ENCODE measurements at regions not wholly inside any gene's neighbourhood (a gene's known extent, or its start where the extent isn't known, plus 50 kb on each side); places are given as distances from the start of the nearest gene placed in this dataset.
"Not testable (repeated sequence)": the region's sequence is repeated elsewhere in the genome, so short reads cannot be mapped to it uniquely, and the experiment has no call there.

- DNase-seq (ENCODE audit: low read depth in 2 of 2): no peak
Observed at GRCh38 chr2:242004223-242004901, 134.8 kb downstream of the RTP5 start.

GRCh38 chr2:242004902-242005230 lies 135.3 kb downstream of the RTP5 start:
- DNase-seq (ENCODE audit: low read depth in 2 of 2): no peak

GRCh38 chr2:242006091-242006634 lies 136.6 kb downstream of the RTP5 start:
- not testable (repeated sequence) for DNase-seq (ENCODE audit: low read depth in 2 of 2)

GRCh38 chr2:242008908-242009307 lies 139.4 kb downstream of the RTP5 start:
- not testable (repeated sequence) for DNase-seq (ENCODE audit: low read depth in 2 of 2)

- not testable (repeated sequence) for DNase-seq (ENCODE audit: low read depth in 2 of 2)
Observed at GRCh38 chr2:242009846-242010245, 140.3 kb downstream of the RTP5 start.

- DNase-seq (ENCODE audit: low read depth in 2 of 2): not testable (repeated sequence)
Observed at GRCh38 chr2:242010252-242011166, 141.0 kb downstream of the RTP5 start.

- DNase-seq (ENCODE audit: low read depth in 2 of 2): no peak
Observed at GRCh38 chr2:242011167-242011513, 141.6 kb downstream of the RTP5 start.

- DNase-seq (ENCODE audit: low read depth in 2 of 2): no peak
Observed at GRCh38 chr2:242011516-242011915, 142.0 kb downstream of the RTP5 start.

- DNase-seq (ENCODE audit: low read depth in 2 of 2): no peak
Observed at GRCh38 chr2:242011991-242012764, 142.6 kb downstream of the RTP5 start.

- DNase-seq (ENCODE audit: low read depth in 2 of 2): no peak
Observed at GRCh38 chr2:242012956-242013764, 143.6 kb downstream of the RTP5 start.

- no peak for DNase-seq (ENCODE audit: low read depth in 2 of 2)
Observed at GRCh38 chr2:242013771-242014170, 144.2 kb downstream of the RTP5 start.

GRCh38 chr2:242015108-242016065 lies 145.9 kb downstream of the RTP5 start:
- no peak for DNase-seq (ENCODE audit: low read depth in 2 of 2)

- no peak for DNase-seq (ENCODE audit: low read depth in 2 of 2)
Observed at GRCh38 chr2:242017086-242017485, 147.6 kb downstream of the RTP5 start.

GRCh38 chr2:242018416-242018815 lies 148.9 kb downstream of the RTP5 start:
- not testable (repeated sequence) for DNase-seq (ENCODE audit: low read depth in 2 of 2)

- DNase-seq (ENCODE audit: low read depth in 2 of 2): no peak
Observed at GRCh38 chr2:242019344-242019743, 149.8 kb downstream of the RTP5 start.

- no peak for DNase-seq (ENCODE audit: low read depth in 2 of 2)
Observed at GRCh38 chr2:242020196-242021004, 150.9 kb downstream of the RTP5 start.

GRCh38 chr2:242022550-242023290 lies 153.2 kb downstream of the RTP5 start:
- no peak for DNase-seq (ENCODE audit: low read depth in 2 of 2)

GRCh38 chr2:242024751-242025355 lies 155.3 kb downstream of the RTP5 start:
- DNase-seq (ENCODE audit: low read depth in 2 of 2): no peak
